Testis (tissue), 2 donors: ENCODE measurements at regions not wholly inside any gene's neighbourhood (a gene's known extent, or its start where the extent isn't known, plus 50 kb on each side); places are given as distances from the start of the nearest gene placed in this dataset.

Source experiments
- CTCF ChIP-seq, 3 experiments: fragments of 450-650 bp in 2 of 3; fragments of 200-600 bp in 1 of 3; sonication (generic) in 1 of 3; IDR thresholded peaks; one replicate each; pipeline ENCODE4 v1.5.1; 2016 to 2019; ENCODE audit warnings: antibody characterized with exemption in 3 of 3, mild to moderate bottlenecking in 2 of 3, moderate library complexity in 1 of 3
- POLR2A ChIP-seq: fragments of 450-650 bp; IDR thresholded peaks from one replicate; pipeline ENCODE4 v1.6.1; 2017; ENCODE audit warnings: antibody characterized with exemption, mild to moderate bottlenecking, moderate library complexity

- TF ChIP-seq CTCF (IDR thresholded peaks at IDR 0.05) (no peak), POLR2A (no peak)
Measured at GRCh38 chr13:84446972-84447639, 564.8 kb upstream of the SLITRK1 start.
